ENCODE measurements at regions not wholly inside any gene's neighbourhood (a gene's known extent, or its start where the extent isn't known, plus 50 kb on each side); places are given as distances from the start of the nearest gene placed in this dataset.

DNA sequence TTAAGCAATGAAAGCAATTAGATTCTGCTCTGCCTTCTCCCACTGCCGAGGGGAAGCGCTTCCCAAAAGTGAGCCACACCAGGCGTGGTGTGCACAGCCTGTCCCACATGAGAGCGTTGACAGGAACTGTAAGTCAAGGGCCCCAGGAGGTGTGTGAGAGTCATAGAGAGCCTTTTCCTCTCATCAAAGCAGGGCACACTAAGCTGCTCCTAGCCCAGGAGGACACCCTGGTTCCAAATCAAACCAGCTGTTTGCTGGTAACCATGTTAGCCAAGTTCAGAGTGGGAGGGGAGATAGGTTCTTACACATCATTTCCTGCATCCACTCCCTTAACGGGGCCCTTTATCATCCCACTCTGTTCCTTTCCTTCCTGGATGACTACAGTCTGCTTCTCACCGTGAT, 98.3 kb downstream of the SPTSSA start:
- H2AFZ ChIP-seq (ENCODE audit: low read depth, low read length) = no peak overlapping the region
- no peak overlapping the region for H3K4me3 ChIP-seq (replicated peaks in 1 of 3; ENCODE audit: insufficient read depth in 1 of 3, low read depth in 1 of 3, low read length in 3 of 3)
- H3K4me1 ChIP-seq (ENCODE audit: control insufficient read depth, extremely low read depth, insufficient read depth, low read length) = no peaks in the 10 kb centered on the region
- H3K27me3 ChIP-seq (ENCODE audit: control insufficient read depth in 2 of 2, insufficient read depth in 2 of 2, low read length in 2 of 2) = peaks cover 3 to 8% of the 10 kb centered on the region in 2 experiments
- no peak overlapping the region for H3K4me2 ChIP-seq (ENCODE audit: insufficient read depth, low read length)
- H3K9me3 ChIP-seq (replicated peaks; ENCODE audit: control insufficient read depth, insufficient read depth, low read length) = no peaks in the 10 kb centered on the region
- H3K9ac ChIP-seq (replicated peaks; ENCODE audit: extremely low read depth, insufficient read depth, low read length) = no peak overlapping the region
- BruUV-seq (replicated peaks) = no TSS peak
- H3K36me3 ChIP-seq (ENCODE audit: control insufficient read depth in 2 of 2, extremely low read depth in 1 of 2, insufficient read depth in 2 of 2, low read length in 2 of 2) = no peaks in the 10 kb centered on the region
- no peak for FAIRE-seq
- DNase-seq (ENCODE audit: low read depth, low spot score) = no peak
- no peaks in the 10 kb centered on the region for H3K79me2 ChIP-seq (ENCODE audit: control insufficient read depth, insufficient read depth, low read length)
- no peaks in the 10 kb centered on the region for H3K9me1 ChIP-seq (replicated peaks; ENCODE audit: control insufficient read depth, extremely low read depth, insufficient read depth, low read length)
- no peaks in the 10 kb centered on the region for H4K20me1 ChIP-seq (replicated peaks; ENCODE audit: control insufficient read depth, extremely low read depth, insufficient read depth, low read length)
- TF ChIP-seq CTCF (IDR thresholded peaks at IDR 0.05; ENCODE audit: extremely low read depth in 1 of 2, insufficient read depth in 1 of 2, low read depth in 1 of 2, low read length in 2 of 2) (no peak), POLR2A (IDR thresholded peaks at IDR 0.05; ENCODE audit: low read depth, low read length) (no peak), MYC (IDR thresholded peaks at IDR 0.05; ENCODE audit: low read depth, low read length) (no peak), FOS (IDR thresholded peaks at IDR 0.05; ENCODE audit: borderline replicate concordance, insufficient read depth, low read length) (no peak), EZH2 (IDR thresholded peaks at IDR 0.05; ENCODE audit: borderline replicate concordance, low read depth, low read length, severe bottlenecking) (no peak), POLR2AphosphoS5 (IDR thresholded peaks at IDR 0.05; ENCODE audit: insufficient read depth, low read depth, low read length) (no peak), JUN (IDR thresholded peaks at IDR 0.05; ENCODE audit: borderline replicate concordance, insufficient read depth, insufficient read length, low read depth) (no peak), GATA2 (IDR thresholded peaks at IDR 0.05; ENCODE audit: insufficient read depth, insufficient read length, low read depth, low read length) (no peak)
- TF ChIP-seq, protein P1, sequence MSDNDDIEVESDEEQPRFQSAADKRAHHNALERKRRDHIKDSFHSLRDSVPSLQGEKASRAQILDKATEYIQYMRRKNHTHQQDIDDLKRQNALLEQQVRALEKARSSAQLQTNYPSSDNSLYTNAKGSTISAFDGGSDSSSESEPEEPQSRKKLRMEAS (IDR thresholded peaks at IDR 0.05; ENCODE audit: insufficient read depth, insufficient read length) = no peak
- intact Hi-C loops (cut with micrococcal nuclease) (no loop called here), dilution Hi-C loops (cut with MboI; ENCODE audit: extremely low pct_ligation_motif_present, low sequenced_read_pairs) (no loop called here)
- CTCF ChIA-PET = interaction anchor here (1.8 kb wide), 1 partner anchor 134 kb away, joined by 4 read pairs; no protein-coding TSS in a partner anchor
- no peak overlapping the region for H3K27ac ChIP-seq (ENCODE audit: insufficient read depth, low read depth, low read length)
- POLR2A ChIA-PET = no interaction called here

Measured in endothelial cell of umbilical vein (primary cell).